Fibroblast of mammary gland (primary cell): ENCODE measurements at regions not wholly inside any gene's neighbourhood (a gene's known extent, or its start where the extent isn't known, plus 50 kb on each side); places are given as distances from the start of the nearest gene placed in this dataset.
A peak's percentile ranks its signal among the peaks of the same experiment; 100 is the strongest.

ENCODE experiments used
- DNase-seq: peaks from one replicate; pipeline ENCODE4 v3.0.0-alpha.2; 2010; ENCODE audit warnings: low read depth
- H3K4me3 ChIP-seq: 2 replicates; pipeline ENCODE4 v1.5.1; 2011; ENCODE audit warnings: low read depth, mild to moderate bottlenecking, low read length, moderate library complexity; ENCODE audit not compliant: control insufficient read depth
- TF ChIP-seq, protein P1 (sequence below): conservative IDR thresholded peaks from 2 replicates; pipeline ENCODE4 v1.5.1; 2011; ENCODE audit warnings: low read depth, low read length, inconsistent platforms; ENCODE audit not compliant: control insufficient read depth, insufficient read depth

DNA sequence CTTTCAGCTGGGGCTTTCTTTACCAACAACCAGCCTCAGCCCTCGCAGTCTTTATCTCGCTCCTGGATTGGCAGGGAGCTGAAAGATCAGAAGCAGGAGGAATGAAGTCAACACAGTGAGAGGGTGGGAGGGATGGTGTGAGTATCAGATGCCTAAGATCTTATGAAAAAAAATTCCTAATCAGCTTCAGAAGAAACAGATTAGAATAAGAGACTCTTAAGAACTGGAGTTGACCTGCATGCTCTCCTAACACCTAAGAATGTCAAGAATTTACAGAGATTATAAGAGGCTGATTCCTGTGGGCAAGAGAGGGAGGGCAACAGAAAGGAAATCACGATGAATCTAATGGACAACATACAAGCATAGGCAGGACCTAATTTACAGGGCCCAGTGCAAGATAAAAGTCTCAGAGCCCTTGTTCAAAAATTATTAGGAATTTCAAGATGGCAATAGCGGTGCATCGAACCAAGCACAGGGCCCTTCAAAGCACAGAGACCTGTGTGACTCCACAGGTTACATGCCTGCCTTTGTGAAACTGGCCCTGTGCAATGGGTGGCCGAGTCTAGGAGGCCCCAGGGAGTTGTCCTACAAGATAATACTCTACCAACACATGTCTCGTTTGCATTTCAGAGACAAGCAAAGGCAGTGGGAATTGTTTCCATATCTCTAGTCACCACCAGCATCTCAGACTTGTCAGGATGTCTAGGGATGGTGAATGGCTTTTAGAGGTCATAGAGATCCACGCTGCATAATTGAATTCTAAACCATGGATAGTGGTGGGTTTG, 65.3 kb upstream of the PPP2R5A start:
- TF ChIP-seq, protein P1, sequence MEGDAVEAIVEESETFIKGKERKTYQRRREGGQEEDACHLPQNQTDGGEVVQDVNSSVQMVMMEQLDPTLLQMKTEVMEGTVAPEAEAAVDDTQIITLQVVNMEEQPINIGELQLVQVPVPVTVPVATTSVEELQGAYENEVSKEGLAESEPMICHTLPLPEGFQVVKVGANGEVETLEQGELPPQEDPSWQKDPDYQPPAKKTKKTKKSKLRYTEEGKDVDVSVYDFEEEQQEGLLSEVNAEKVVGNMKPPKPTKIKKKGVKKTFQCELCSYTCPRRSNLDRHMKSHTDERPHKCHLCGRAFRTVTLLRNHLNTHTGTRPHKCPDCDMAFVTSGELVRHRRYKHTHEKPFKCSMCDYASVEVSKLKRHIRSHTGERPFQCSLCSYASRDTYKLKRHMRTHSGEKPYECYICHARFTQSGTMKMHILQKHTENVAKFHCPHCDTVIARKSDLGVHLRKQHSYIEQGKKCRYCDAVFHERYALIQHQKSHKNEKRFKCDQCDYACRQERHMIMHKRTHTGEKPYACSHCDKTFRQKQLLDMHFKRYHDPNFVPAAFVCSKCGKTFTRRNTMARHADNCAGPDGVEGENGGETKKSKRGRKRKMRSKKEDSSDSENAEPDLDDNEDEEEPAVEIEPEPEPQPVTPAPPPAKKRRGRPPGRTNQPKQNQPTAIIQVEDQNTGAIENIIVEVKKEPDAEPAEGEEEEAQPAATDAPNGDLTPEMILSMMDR = no peak
- H3K4me3 ChIP-seq = no peak overlapping the region
- DNase-seq = no peak

DNA sequence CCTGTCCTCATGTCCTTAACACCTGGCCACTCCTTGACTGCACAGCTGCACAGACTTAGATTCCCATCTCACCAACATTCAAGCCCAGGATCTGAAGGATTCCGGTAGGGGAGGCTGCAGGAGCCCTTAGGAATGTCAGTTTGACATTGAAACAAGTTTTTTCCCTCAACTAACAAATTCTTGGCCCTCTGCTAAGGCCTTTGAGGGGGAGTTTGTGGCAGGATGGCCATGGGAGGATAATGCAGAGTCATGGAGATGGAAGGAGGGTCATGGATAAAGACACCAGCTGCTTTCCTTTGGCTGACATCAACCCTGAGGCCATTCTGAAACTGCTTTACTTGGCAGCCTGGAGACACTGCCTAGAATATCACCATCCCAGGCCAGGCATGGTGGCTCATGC, 63.4 kb upstream of the PPP2R5A start:
- H3K4me3 ChIP-seq = no peak overlapping the region
- no peak for DNase-seq
- TF ChIP-seq, protein P1 = no peak

DNA sequence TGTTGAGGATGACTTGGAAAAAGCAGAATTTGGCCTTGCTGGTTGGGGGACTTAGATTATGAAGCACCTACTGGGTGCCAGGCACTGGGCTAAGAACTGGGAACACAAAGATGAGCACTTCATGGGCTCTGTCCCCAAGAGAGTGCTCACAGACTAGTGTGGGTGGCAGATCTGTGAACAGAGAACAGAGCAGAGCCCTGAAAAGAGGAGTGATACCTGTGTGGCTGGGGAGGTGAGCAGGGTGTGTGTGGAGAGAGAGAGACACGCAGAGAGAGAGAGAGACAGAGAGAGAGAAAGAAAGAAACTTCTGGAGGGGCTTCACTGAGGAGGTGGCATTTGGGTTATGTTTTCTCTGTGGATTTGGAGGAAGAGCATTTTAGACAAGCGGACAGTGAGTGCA, 61.1 kb upstream of the PPP2R5A start:
- TF ChIP-seq, protein P1 = no peak
- DNase-seq = no peak
- no peak overlapping the region for H3K4me3 ChIP-seq

DNA sequence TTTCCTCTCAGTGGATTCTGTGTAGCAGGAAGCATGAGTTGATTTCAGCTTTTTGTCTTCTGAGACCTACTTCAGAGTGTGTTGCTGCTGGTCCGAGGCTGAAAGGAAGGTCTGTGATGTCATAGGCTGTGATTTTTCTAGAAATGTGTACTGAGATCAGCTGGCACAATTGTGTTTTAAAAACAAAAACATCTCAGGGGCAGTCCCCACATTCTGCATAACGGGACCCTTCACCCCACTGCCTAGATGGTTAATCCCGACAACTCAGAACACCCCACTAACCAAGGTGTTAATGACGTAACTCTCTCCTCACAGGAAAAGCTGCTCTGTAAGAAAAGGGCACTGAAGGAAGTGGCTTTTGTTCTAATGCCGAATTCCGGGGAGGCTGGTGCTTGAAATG, 59.8 kb upstream of the PPP2R5A start:
- H3K4me3 ChIP-seq = no peak overlapping the region

DNA sequence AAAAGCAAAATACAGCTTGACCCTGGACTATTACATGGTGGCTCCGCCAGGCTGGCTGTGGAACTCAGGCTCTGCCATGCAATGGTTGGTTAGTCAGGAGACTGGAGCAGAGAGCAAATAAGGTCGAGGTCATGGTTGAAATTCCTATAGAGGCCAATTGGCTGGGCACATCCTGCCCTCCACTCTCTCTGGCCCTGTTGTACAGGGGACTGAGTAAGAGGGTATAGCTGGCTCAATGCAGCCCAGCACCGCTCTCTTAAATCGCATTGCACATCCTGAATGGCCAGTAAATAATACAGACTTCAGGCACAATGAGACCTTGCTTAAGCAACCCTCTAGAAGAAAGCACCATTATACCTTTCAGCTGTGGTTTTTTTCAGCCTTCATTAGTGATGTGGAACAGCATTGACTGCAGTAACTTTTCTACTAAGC, 59.3 kb upstream of the PPP2R5A start:
- TF ChIP-seq, protein P1 = no peak
- no peak for DNase-seq
- H3K4me3 ChIP-seq = no peak overlapping the region

More for the DNA sequence above, 59.8 kb upstream of the PPP2R5A start:
- TF ChIP-seq, protein P1 = no peak
- DNase-seq = no peak

DNA sequence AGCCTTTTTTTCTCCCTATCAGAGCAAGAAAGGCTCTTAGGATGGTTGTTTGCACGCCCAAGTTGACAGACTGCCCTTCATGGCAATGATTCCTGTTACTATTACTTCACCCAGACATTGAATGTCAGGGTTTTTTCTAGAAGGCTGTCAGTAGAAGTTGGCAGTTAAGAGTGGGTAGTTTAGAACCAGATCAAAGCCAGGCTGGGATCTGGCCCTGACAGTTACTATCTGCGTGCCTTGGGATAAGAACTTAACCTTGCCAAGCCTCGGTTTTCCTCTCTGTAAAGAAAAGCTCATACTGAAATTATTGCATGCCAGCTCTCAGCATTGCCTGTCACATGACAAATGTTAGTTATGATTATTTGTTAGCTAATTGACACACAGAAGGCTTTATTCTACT, 58.7 kb upstream of the PPP2R5A start:
- no peak overlapping the region for H3K4me3 ChIP-seq
- no peak for DNase-seq
- TF ChIP-seq, protein P1 = no peak

DNA sequence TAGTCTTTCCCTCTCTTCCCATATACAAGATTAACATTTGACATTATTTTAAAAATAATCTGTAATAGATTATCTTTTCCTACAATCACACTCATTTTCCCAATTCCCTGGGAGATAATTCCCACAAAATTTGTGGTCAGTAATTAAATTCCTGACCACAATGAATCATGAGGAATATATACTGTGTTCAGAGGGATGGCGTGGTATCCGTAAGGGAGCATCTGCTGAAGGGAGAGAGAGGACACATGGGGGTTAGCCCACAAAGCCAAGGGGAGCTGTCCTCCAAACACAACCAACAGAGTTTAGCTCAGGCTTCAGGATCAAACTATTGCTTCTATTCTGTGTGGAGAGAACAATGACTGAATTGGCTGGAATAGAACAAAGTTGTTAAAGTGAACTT, 57.1 kb upstream of the PPP2R5A start:
- DNase-seq = peak; percentile 70
- H3K4me3 ChIP-seq = no peak overlapping the region
- TF ChIP-seq, protein P1 = no peak
